Endothelial cell of umbilical vein (primary cell): ENCODE measurements at regions not wholly inside any gene's neighbourhood (a gene's known extent, or its start where the extent isn't known, plus 50 kb on each side); places are given as distances from the start of the nearest gene placed in this dataset.

ENCODE experiments used
- BruUV-seq: library from RNA; stranded (reverse); fragments of 400-500 nt; replicated peaks from 2 replicates; lab custom pipeline; 2021; lab: Mats Ljungman, UMichigan
- CTCF ChIA-PET: fragments of 300-600, 350-600 bp; sonication (Branson Sonifier 250); formaldehyde crosslinking; loops from one replicate; lab custom pipeline; 2021; ENCODE audit warnings: antibody characterized with exemption, inconsistent platforms; lab: Charles Lee
- POLR2A ChIA-PET: fragments of 300-600, 350-600 bp; sonication (Branson Sonifier 250); formaldehyde crosslinking; loops from one replicate; lab custom pipeline; 2021; ENCODE audit warnings: antibody characterized with exemption, inconsistent platforms; lab: Charles Lee
- DNase-seq: peaks from one replicate; pipeline ENCODE4 v3.0.0-alpha.2; 2011; ENCODE audit warnings: low read depth, low spot score
- FAIRE-seq: peaks from 2 replicates; lab custom pipeline; 2011; peaks lifted over from hg19 to GRCh38; lab: Jason Lieb, UNC
- H2AFZ ChIP-seq: 2 replicates; pipeline ENCODE4 v1.6.0; 2012; ENCODE audit warnings: low read depth, low read length, control low read depth, inconsistent platforms
- H3K27ac ChIP-seq: 2 replicates; pipeline ENCODE4 v1.5.1; 2011; ENCODE audit warnings: low read depth, mild to moderate bottlenecking, control low read depth, low read length, moderate library complexity; ENCODE audit not compliant: insufficient read depth
- H3K27me3 ChIP-seq, 2 experiments: 2 replicates each; pipeline versions ENCODE4 v1.6.0 to v1.6.1; 2011; ENCODE audit warnings: low read length in 2 of 2, mixed read lengths in 1 of 2; ENCODE audit not compliant: control insufficient read depth in 2 of 2, insufficient read depth in 2 of 2
- H3K36me3 ChIP-seq, 2 experiments: 2 replicates in 1 of 2; 3 replicates in 1 of 2; pipeline ENCODE4 v1.5.1; 2011; ENCODE audit warnings: low read length in 2 of 2, mild to moderate bottlenecking in 1 of 2, moderate library complexity in 1 of 2; ENCODE audit not compliant: control insufficient read depth in 2 of 2, insufficient read depth in 2 of 2; ENCODE audit errors: extremely low read depth in 1 of 2
- H3K4me1 ChIP-seq: 3 replicates; pipeline ENCODE4 v1.5.1; 2011; ENCODE audit warnings: mild to moderate bottlenecking, low read length; ENCODE audit not compliant: control insufficient read depth, insufficient read depth; ENCODE audit errors: extremely low read depth
- H3K4me2 ChIP-seq: 2 replicates; pipeline ENCODE4 v1.6.1; 2011; ENCODE audit warnings: low read length, control low read depth, mixed read lengths; ENCODE audit not compliant: insufficient read depth
- H3K4me3 ChIP-seq, 3 experiments: fragments of 200-600 bp in 1 of 3; sonication (generic), shearing (Covaris generic) in 1 of 3; replicated peaks in 1 of 3; 2 replicates each; pipeline ENCODE4 v1.5.1; 2011 to 2016; ENCODE audit warnings: control low read depth in 3 of 3, low read length in 3 of 3, mild to moderate bottlenecking in 2 of 3, inconsistent platforms in 1 of 3, low read depth in 1 of 3, moderate library complexity in 1 of 3; ENCODE audit not compliant: insufficient read depth in 1 of 3
- H3K79me2 ChIP-seq: 2 replicates; pipeline ENCODE4 v1.6.0; 2012; ENCODE audit warnings: low read length, inconsistent platforms; ENCODE audit not compliant: control insufficient read depth, insufficient read depth
- H3K9ac ChIP-seq: replicated peaks from 2 replicates; pipeline ENCODE3; 2011; ENCODE audit warnings: low read length, control low read depth; ENCODE audit not compliant: insufficient read depth; ENCODE audit errors: extremely low read depth
- H3K9me1 ChIP-seq: replicated peaks from 3 replicates; pipeline ENCODE4 v1.6.0; 2011; ENCODE audit warnings: mild to moderate bottlenecking, low read length; ENCODE audit not compliant: control insufficient read depth, insufficient read depth; ENCODE audit errors: extremely low read depth
- H3K9me3 ChIP-seq: replicated peaks from 2 replicates; pipeline ENCODE4 v1.5.1; 2012; ENCODE audit warnings: low read length, inconsistent platforms; ENCODE audit not compliant: control insufficient read depth, insufficient read depth
- H4K20me1 ChIP-seq: replicated peaks from 2 replicates; pipeline ENCODE3; 2011; ENCODE audit warnings: mild to moderate bottlenecking, low read length; ENCODE audit not compliant: control insufficient read depth, insufficient read depth; ENCODE audit errors: extremely low read depth
- CTCF ChIP-seq, 2 donors: IDR thresholded peaks; 1 replicate in 1 of 2; 2 replicates in 1 of 2; pipeline ENCODE4 v1.5.1; 2011; ENCODE audit warnings: low read length in 2 of 2, mild to moderate bottlenecking in 2 of 2, moderate library complexity in 2 of 2, control low read depth in 1 of 2, inconsistent platforms in 1 of 2, low read depth in 1 of 2; ENCODE audit not compliant: insufficient read depth in 1 of 2; ENCODE audit errors: extremely low read depth in 1 of 2
- EZH2 ChIP-seq: IDR thresholded peaks from 2 replicates; pipeline ENCODE4 v1.6.1; 2012; ENCODE audit warnings: borderline replicate concordance, low read depth, mild to moderate bottlenecking, moderate library complexity, low read length, inconsistent platforms; ENCODE audit not compliant: severe bottlenecking
- FOS ChIP-seq: IDR thresholded peaks from 2 replicates; pipeline ENCODE4 v1.6.1; 2011; ENCODE audit warnings: mild to moderate bottlenecking, low read length, moderate library complexity, borderline replicate concordance; ENCODE audit not compliant: insufficient read depth
- GATA2 ChIP-seq: IDR thresholded peaks from 2 replicates; pipeline ENCODE4 v1.7.0; 2011; ENCODE audit warnings: low read depth, mild to moderate bottlenecking, moderate library complexity, mixed read lengths, low read length; ENCODE audit not compliant: insufficient read length, insufficient read depth
- JUN ChIP-seq: IDR thresholded peaks from 2 replicates; pipeline ENCODE4 v1.6.1; 2011; ENCODE audit warnings: borderline replicate concordance, low read depth; ENCODE audit not compliant: insufficient read length, insufficient read depth
- MAX ChIP-seq: IDR thresholded peaks from 2 replicates; pipeline ENCODE4 v1.6.1; 2011; ENCODE audit not compliant: insufficient read depth, insufficient read length
- MYC ChIP-seq: IDR thresholded peaks from one replicate; pipeline ENCODE4 v1.6.1; 2011; ENCODE audit warnings: mild to moderate bottlenecking, low read depth, low read length
- POLR2A ChIP-seq: IDR thresholded peaks from 2 replicates; pipeline ENCODE4 v1.6.1; 2012; ENCODE audit warnings: low read depth, mild to moderate bottlenecking, control low read depth, low read length
- POLR2AphosphoS5 ChIP-seq: IDR thresholded peaks from 2 replicates; pipeline ENCODE4 v1.6.1; 2012; ENCODE audit warnings: low read depth, mild to moderate bottlenecking, control low read depth, low read length, moderate library complexity; ENCODE audit not compliant: insufficient read depth
- dilution Hi-C: fragments of 300-500 bp; cut with MboI; formaldehyde crosslinking; loops from one replicate; pipeline ENCODE4 v1.15.0; 2019; ENCODE audit warnings: low sequenced_read_pairs; ENCODE audit not compliant: extremely low pct_ligation_motif_present
- intact Hi-C: fragments of 100-400 bp; cut with micrococcal nuclease; formaldehyde crosslinking; loops from one replicate; pipeline ENCODE4 v1.10.0; 2022

- ChIA-PET POLR2A (no interaction called here), CTCF (no interaction called here)
- intact Hi-C loops: no loop called here
- no peaks in the 10 kb centered on the region for H3K4me1 ChIP-seq
- no TSS peak for BruUV-seq
- H3K9me1 ChIP-seq: no peaks in the 10 kb centered on the region
- H2AFZ ChIP-seq: no peak overlapping the region
- no peaks in the 10 kb centered on the region for H3K79me2 ChIP-seq
- H3K4me2 ChIP-seq: no peak overlapping the region
- no peaks in the 10 kb centered on the region for H3K36me3 ChIP-seq
- dilution Hi-C loops: no loop called here
- no peak overlapping the region for H3K27ac ChIP-seq
- no peaks in the 10 kb centered on the region for H3K9me3 ChIP-seq
- no peaks in the 10 kb centered on the region for H3K27me3 ChIP-seq
- no peak overlapping the region for H3K4me3 ChIP-seq
- no peaks in the 10 kb centered on the region for H4K20me1 ChIP-seq
- no peak overlapping the region for H3K9ac ChIP-seq
- DNase-seq: no peak
- no peak for FAIRE-seq
- no peak for TF ChIP-seq CTCF (IDR thresholded peaks at IDR 0.05; ENCODE audit: extremely low read depth in 1 of 2, insufficient read depth in 1 of 2, low read depth in 1 of 2, low read length in 2 of 2)
- no peak for TF ChIP-seq MAX
- TF ChIP-seq FOS: no peak
- TF ChIP-seq POLR2AphosphoS5: no peak
- TF ChIP-seq MYC: no peak
- no peak for TF ChIP-seq EZH2
- TF ChIP-seq GATA2: no peak
- no peak for TF ChIP-seq POLR2A
- TF ChIP-seq JUN: no peak
Observed at GRCh38 chr9:118457171-118458000, 753.2 kb downstream of the TLR4 start.
